ENCODE measurements at regions not wholly inside any gene's neighbourhood (a gene's known extent, or its start where the extent isn't known, plus 50 kb on each side); places are given as distances from the start of the nearest gene placed in this dataset.

DNA sequence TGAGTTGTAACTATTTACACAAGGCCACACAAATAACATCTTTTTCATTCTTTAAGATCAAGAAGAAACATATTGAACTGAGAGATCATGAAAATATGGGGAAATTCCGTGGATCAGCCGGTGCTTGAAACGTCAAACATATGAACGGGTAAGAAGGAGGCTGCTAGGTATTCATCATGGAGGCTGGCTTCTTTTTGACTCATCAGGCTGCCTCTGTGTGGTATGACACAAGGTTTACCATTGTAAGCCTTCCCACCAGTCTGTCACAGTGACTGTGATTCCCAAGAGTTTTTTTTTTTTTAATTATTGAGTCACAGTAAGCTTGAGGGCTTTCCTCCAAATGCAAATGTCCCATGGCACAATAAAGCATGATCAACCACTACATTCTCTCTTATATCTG, 506.9 kb downstream of the BCL11A start:
- no peak for TF ChIP-seq POLR2A (IDR thresholded peaks at IDR 0.05)
- TF ChIP-seq, protein P1, sequence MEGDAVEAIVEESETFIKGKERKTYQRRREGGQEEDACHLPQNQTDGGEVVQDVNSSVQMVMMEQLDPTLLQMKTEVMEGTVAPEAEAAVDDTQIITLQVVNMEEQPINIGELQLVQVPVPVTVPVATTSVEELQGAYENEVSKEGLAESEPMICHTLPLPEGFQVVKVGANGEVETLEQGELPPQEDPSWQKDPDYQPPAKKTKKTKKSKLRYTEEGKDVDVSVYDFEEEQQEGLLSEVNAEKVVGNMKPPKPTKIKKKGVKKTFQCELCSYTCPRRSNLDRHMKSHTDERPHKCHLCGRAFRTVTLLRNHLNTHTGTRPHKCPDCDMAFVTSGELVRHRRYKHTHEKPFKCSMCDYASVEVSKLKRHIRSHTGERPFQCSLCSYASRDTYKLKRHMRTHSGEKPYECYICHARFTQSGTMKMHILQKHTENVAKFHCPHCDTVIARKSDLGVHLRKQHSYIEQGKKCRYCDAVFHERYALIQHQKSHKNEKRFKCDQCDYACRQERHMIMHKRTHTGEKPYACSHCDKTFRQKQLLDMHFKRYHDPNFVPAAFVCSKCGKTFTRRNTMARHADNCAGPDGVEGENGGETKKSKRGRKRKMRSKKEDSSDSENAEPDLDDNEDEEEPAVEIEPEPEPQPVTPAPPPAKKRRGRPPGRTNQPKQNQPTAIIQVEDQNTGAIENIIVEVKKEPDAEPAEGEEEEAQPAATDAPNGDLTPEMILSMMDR (IDR thresholded peaks at IDR 0.05) = no peak
- TF ChIP-seq POLR2AphosphoS5 (IDR thresholded peaks at IDR 0.05) = no peak
